HG02840 (cell line): ENCODE measurements at regions not wholly inside any gene's neighbourhood (a gene's known extent, or its start where the extent isn't known, plus 50 kb on each side); places are given as distances from the start of the nearest gene placed in this dataset.
A peak's percentile ranks its signal among the peaks of the same experiment; 100 is the strongest.
"Not testable (repeated sequence)": the region's sequence is repeated elsewhere in the genome, so short reads cannot be mapped to it uniquely, and the experiment has no call there.

Experiments
- ATAC-seq: cut with Tn5 transposase; IDR thresholded peaks from one replicate; pipeline ENCODE4 v1.9.1; 2021; ENCODE audit warnings: mild to moderate bottlenecking, moderate library complexity, moderate number of reproducible peaks; ENCODE audit not compliant: unreplicated experiment, low FRiP score

- ATAC-seq = not testable (repeated sequence)
Observed at GRCh38 chr6:63010962-63011361, 200.3 kb upstream of the FKBP1C start.

- ATAC-seq = no peak
Observed at GRCh38 chr6:63014290-63014689, 197.0 kb upstream of the FKBP1C start.

- ATAC-seq = no peak
Observed at GRCh38 chr6:63022631-63023030, 188.6 kb upstream of the FKBP1C start.

- ATAC-seq = no peak
Observed at GRCh38 chr6:63023726-63024125, 187.5 kb upstream of the FKBP1C start.

- ATAC-seq = no peak
Observed at GRCh38 chr6:63049216-63049615, 162.1 kb upstream of the FKBP1C start.

- not testable (repeated sequence) for ATAC-seq
Observed at GRCh38 chr6:63053206-63053605, 158.1 kb upstream of the FKBP1C start.

GRCh38 chr6:63058601-63059000 lies 152.7 kb upstream of the FKBP1C start:
- ATAC-seq = no peak

- ATAC-seq = no peak
Observed at GRCh38 chr6:63063631-63064271, 147.5 kb upstream of the FKBP1C start.

- ATAC-seq = no peak
Observed at GRCh38 chr6:63066055-63066704, 145.1 kb upstream of the FKBP1C start.

- ATAC-seq = no peak
Observed at GRCh38 chr6:63094947-63095346, 116.3 kb upstream of the FKBP1C start.

GRCh38 chr6:63097222-63097621 lies 114.0 kb upstream of the FKBP1C start:
- ATAC-seq = peak; percentile 68

- ATAC-seq = no peak
Observed at GRCh38 chr6:63098789-63099188, 112.5 kb upstream of the FKBP1C start.

- ATAC-seq = no peak
Observed at GRCh38 chr6:63099772-63100459, 111.4 kb upstream of the FKBP1C start.

- ATAC-seq = no peak
Observed at GRCh38 chr6:63114610-63115211, 96.6 kb upstream of the FKBP1C start.

- ATAC-seq = no peak
Observed at GRCh38 chr6:63121166-63121565, 90.1 kb upstream of the FKBP1C start.

GRCh38 chr6:63140114-63140513 lies 71.2 kb upstream of the FKBP1C start:
- ATAC-seq = no peak

- ATAC-seq = no peak
Observed at GRCh38 chr6:63140692-63141318, 70.5 kb upstream of the FKBP1C start.

GRCh38 chr6:63149730-63150129 lies 61.5 kb upstream of the FKBP1C start:
- ATAC-seq = no peak

GRCh38 chr6:63154535-63154934 lies 56.7 kb upstream of the FKBP1C start:
- no peak for ATAC-seq
